WERI-Rb-1 (cell line): ENCODE measurements at regions not wholly inside any gene's neighbourhood (a gene's known extent, or its start where the extent isn't known, plus 50 kb on each side); places are given as distances from the start of the nearest gene placed in this dataset.
"Not testable (repeated sequence)": the region's sequence is repeated elsewhere in the genome, so short reads cannot be mapped to it uniquely, and the experiment has no call there.

ENCODE experiments used
- DNase-seq: peaks from one replicate; pipeline ENCODE4 v3.0.0-alpha.2; 2020
- H3K27ac ChIP-seq: fragments of 250-450 bp; sonication (Bioruptor Pico); 2 replicates; pipeline ENCODE4 v1.5.1; 2020; ENCODE audit warnings: mild to moderate bottlenecking, moderate library complexity
- H3K27me3 ChIP-seq: fragments of 250-450 bp; sonication (Bioruptor Pico); 2 replicates; pipeline ENCODE4 v1.5.1; 2021; ENCODE audit warnings: mild to moderate bottlenecking, low read depth, moderate library complexity; ENCODE audit not compliant: insufficient read depth, severe bottlenecking
- H3K36me3 ChIP-seq: fragments of 250-450 bp; sonication (Bioruptor Pico); 2 replicates; pipeline ENCODE4 v1.5.1; 2020; ENCODE audit warnings: mild to moderate bottlenecking, moderate library complexity
- H3K4me3 ChIP-seq: 2 replicates; pipeline ENCODE4 v1.5.1; 2011; ENCODE audit warnings: low read depth, mild to moderate bottlenecking, control low read depth, low read length
- H3K9me3 ChIP-seq: fragments of 250-450 bp; sonication (Bioruptor Pico); 2 replicates; pipeline ENCODE4 v1.5.1; 2021; ENCODE audit warnings: mild to moderate bottlenecking, moderate library complexity; ENCODE audit not compliant: severe bottlenecking
- CTCF ChIP-seq: IDR thresholded peaks from 2 replicates; pipeline ENCODE4 v1.5.1; 2011; ENCODE audit warnings: low read depth, mild to moderate bottlenecking, control low read depth, inconsistent platforms, low read length

GRCh38 chr2:196293751-196294515 lies 122.6 kb upstream of the STK17B start:
- Histone ChIP-seq H3K27me3 (no peaks in the 10 kb centered on the region), H3K27ac (no peak overlapping the region), H3K9me3 (no peaks in the 10 kb centered on the region), H3K4me3 (no peak overlapping the region), H3K36me3 (no peaks in the 10 kb centered on the region)
- no peak for TF ChIP-seq CTCF
- DNase-seq: no peak

GRCh38 chr2:196294516-196294909 lies 123.1 kb upstream of the STK17B start:
- Histone ChIP-seq H3K9me3 (no peaks in the 10 kb centered on the region), H3K27me3 (no peaks in the 10 kb centered on the region), H3K27ac (no peak overlapping the region), H3K4me3 (no peak overlapping the region), H3K36me3 (no peaks in the 10 kb centered on the region)
- no peak for TF ChIP-seq CTCF
- DNase-seq: no peak

GRCh38 chr2:196295005-196295404 lies 123.6 kb upstream of the STK17B start:
- TF ChIP-seq CTCF: no peak
- no peak for DNase-seq
- H3K27ac ChIP-seq: no peak overlapping the region

GRCh38 chr2:196298106-196298723 lies 126.8 kb upstream of the STK17B start:
- not testable (repeated sequence) for H3K27ac ChIP-seq, DNase-seq, H3K4me3 ChIP-seq, H3K27me3 ChIP-seq, H3K36me3 ChIP-seq, H3K9me3 ChIP-seq

More at GRCh38 chr2:196295005-196295404, 123.6 kb upstream of the STK17B start:
- H3K9me3 ChIP-seq: no peaks in the 10 kb centered on the region
- H3K4me3 ChIP-seq: no peak overlapping the region
- H3K27me3 ChIP-seq: no peaks in the 10 kb centered on the region
- no peaks in the 10 kb centered on the region for H3K36me3 ChIP-seq

GRCh38 chr2:196307775-196308305 lies 136.5 kb upstream of the STK17B start:
- H3K9me3 ChIP-seq: no peaks in the 10 kb centered on the region
- no peak for TF ChIP-seq CTCF
- no peak for DNase-seq
- no peak overlapping the region for H3K27ac ChIP-seq
- H3K27me3 ChIP-seq: no peaks in the 10 kb centered on the region
- no peaks in the 10 kb centered on the region for H3K36me3 ChIP-seq
- no peak overlapping the region for H3K4me3 ChIP-seq

- H3K4me3 ChIP-seq: no peak overlapping the region
- H3K27me3 ChIP-seq: no peaks in the 10 kb centered on the region
- no peak overlapping the region for H3K27ac ChIP-seq
- H3K9me3 ChIP-seq: no peaks in the 10 kb centered on the region
- TF ChIP-seq CTCF: no peak
- no peak for DNase-seq
- H3K36me3 ChIP-seq: no peaks in the 10 kb centered on the region
These were observed 138.3 kb upstream of the STK17B start for GRCh38 chr2:196309691-196310090.
